ENCODE measurements at regions not wholly inside any gene's neighbourhood (a gene's known extent, or its start where the extent isn't known, plus 50 kb on each side); places are given as distances from the start of the nearest gene placed in this dataset.

DNA sequence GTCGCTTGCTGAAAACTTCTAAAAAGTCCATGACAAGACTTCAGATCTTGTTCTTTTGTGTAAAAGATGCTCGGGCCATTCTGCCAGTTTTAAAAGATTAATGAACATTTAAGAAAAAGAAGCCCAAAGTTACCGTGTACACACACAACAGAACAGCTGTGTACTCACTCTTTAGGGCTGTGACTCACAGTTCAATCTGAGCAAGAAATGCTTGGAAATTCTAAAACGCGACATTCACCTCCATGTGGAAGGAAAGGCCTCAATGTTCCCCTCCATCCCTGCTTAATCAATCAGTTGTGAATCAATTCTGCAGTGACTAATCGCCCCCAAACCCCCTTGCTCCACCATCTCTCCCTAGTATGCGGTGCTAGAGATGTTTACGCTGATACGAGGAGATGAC lies 609.9 kb upstream of the SALL1 start:
- TF ChIP-seq POLR2AphosphoS5 (IDR thresholded peaks at IDR 0.05) = no peak
- TF ChIP-seq EP300 (IDR thresholded peaks at IDR 0.05) = no peak
- TF ChIP-seq, protein P1, sequence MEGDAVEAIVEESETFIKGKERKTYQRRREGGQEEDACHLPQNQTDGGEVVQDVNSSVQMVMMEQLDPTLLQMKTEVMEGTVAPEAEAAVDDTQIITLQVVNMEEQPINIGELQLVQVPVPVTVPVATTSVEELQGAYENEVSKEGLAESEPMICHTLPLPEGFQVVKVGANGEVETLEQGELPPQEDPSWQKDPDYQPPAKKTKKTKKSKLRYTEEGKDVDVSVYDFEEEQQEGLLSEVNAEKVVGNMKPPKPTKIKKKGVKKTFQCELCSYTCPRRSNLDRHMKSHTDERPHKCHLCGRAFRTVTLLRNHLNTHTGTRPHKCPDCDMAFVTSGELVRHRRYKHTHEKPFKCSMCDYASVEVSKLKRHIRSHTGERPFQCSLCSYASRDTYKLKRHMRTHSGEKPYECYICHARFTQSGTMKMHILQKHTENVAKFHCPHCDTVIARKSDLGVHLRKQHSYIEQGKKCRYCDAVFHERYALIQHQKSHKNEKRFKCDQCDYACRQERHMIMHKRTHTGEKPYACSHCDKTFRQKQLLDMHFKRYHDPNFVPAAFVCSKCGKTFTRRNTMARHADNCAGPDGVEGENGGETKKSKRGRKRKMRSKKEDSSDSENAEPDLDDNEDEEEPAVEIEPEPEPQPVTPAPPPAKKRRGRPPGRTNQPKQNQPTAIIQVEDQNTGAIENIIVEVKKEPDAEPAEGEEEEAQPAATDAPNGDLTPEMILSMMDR (IDR thresholded peaks at IDR 0.05) = no peak
- TF ChIP-seq POLR2A (IDR thresholded peaks at IDR 0.05; ENCODE audit: low read depth) = no peak
- peak; percentile 39 for DNase-seq (ENCODE audit: extremely low spot score)
- 64% methylated on average over 9 of the region's 9 CpGs for WGBS
- intact Hi-C loops (cut with DNase I) = no loop called here
- H3K36me3 ChIP-seq = no peaks in the 10 kb centered on the region
- H3K4me1 ChIP-seq = peaks cover 0 to 17% (median 14%) of the 10 kb centered on the region in 4 donors
- H3K27me3 ChIP-seq = peaks cover 0 to 10% (median 0%) of the 10 kb centered on the region in 4 donors
- H3K9me3 ChIP-seq = no peaks in the 10 kb centered on the region
- no peak overlapping the region for H3K4me3 ChIP-seq
- H3K27ac ChIP-seq (replicated peaks in 1 of 4) = no peak overlapping the region

DNA sequence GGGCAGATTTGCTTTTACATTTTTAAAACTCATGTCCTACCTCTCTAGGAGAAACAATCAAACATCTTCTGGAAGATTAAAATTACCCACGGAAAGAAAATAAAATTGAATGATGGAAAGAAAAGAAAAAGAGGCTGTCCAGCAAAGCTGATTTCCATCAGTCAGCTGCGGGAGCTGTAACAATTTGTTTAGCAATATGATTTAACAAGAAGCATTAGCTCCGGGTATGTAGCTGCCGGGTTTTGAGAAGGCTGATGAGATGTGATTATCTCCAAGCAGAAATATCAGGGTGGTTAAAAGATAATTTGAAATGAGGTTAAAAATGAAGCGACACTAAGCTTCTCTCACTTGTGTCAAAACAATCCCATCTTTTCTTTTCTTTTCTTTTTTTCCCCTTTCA lies 608.9 kb upstream of the SALL1 start:
- TF ChIP-seq EP300 (IDR thresholded peaks at IDR 0.05) (no peak), POLR2A (IDR thresholded peaks at IDR 0.05; ENCODE audit: low read depth) (no peak), POLR2AphosphoS5 (IDR thresholded peaks at IDR 0.05) (no peak)
- TF ChIP-seq, protein P1 (IDR thresholded peaks at IDR 0.05) = no peak
- no peak for DNase-seq (ENCODE audit: extremely low spot score)
- Histone ChIP-seq H3K9me3 (no peaks in the 10 kb centered on the region), H3K27me3 (peaks cover 0 to 14% (median 0%) of the 10 kb centered on the region in 4 donors), H3K36me3 (no peaks in the 10 kb centered on the region), H3K27ac (replicated peaks in 1 of 4) (no peak overlapping the region), H3K4me3 (no peak overlapping the region), H3K4me1 (peaks cover 0 to 17% (median 14%) of the 10 kb centered on the region in 4 donors)
- WGBS = 53% methylated on average over 5 of the region's 5 CpGs
- intact Hi-C loops (cut with DNase I) = no loop called here

DNA sequence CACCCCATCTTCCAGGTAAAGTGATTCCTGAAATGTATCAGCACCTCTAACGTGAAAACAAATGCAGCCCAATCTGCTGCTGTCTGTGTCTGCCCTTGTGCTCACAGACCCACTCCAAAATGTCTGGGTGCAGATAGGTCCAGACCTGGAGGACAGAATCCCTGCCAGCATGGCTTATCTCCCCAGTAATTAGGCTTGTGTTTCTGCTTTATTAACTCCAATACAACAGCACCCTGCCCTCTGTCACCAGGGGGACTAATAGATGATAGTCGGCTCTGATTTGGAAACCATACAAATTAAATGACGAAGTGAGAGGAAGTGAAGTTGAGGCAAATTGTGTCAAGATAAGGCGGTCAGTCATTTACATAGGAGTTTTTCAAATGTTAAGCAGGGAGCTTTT lies 608.3 kb upstream of the SALL1 start:
- Histone ChIP-seq H3K9me3 (no peaks in the 10 kb centered on the region), H3K27ac (replicated peaks in 1 of 4) (no peak overlapping the region), H3K27me3 (peaks cover 0 to 21% (median 0%) of the 10 kb centered on the region in 4 donors), H3K36me3 (no peaks in the 10 kb centered on the region), H3K4me3 (no peak overlapping the region), H3K4me1 (peaks cover 0 to 17% (median 14%) of the 10 kb centered on the region in 4 donors)
- intact Hi-C loops (cut with DNase I) = no loop called here
- peak; percentile 83 for DNase-seq (ENCODE audit: extremely low spot score)
- 50% methylated on average over 4 of the region's 4 CpGs for WGBS
- no peak for TF ChIP-seq EP300 (IDR thresholded peaks at IDR 0.05)
- TF ChIP-seq POLR2AphosphoS5 (IDR thresholded peaks at IDR 0.05) = no peak
- TF ChIP-seq, protein P1 (IDR thresholded peaks at IDR 0.05) = no peak
- no peak for TF ChIP-seq POLR2A (IDR thresholded peaks at IDR 0.05; ENCODE audit: low read depth)

DNA sequence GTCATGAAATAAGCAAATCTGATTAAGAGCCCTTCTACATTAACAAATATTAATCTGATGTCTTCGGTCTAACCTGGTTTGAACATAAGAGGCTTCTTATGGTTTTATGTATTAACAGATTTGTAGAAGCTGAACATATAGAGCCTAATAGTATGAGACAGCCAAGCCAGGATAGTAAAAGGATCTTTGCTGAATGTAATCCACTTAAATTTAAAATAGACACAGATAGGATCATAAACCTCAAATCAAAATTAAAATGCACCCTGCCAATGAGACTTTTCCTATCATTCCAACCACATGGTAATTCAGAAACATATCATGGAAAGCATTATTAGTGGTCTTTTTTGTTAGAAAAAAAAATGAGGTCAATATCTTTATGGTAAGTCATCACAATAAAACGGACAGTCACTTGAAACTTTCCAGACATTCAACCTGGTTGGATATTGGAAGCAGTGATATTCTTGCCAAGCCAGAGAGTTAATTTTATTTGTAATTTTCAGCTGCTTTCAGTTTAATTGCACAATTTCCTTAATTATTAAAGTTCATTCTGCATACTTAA lies 606.9 kb upstream of the SALL1 start:
- intact Hi-C loops (cut with DNase I) = no loop called here
- TF ChIP-seq EP300 (IDR thresholded peaks at IDR 0.05) (no peak), POLR2A (IDR thresholded peaks at IDR 0.05; ENCODE audit: low read depth) (no peak), POLR2AphosphoS5 (IDR thresholded peaks at IDR 0.05) (no peak)
- TF ChIP-seq, protein P1 (IDR thresholded peaks at IDR 0.05) = no peak
- WGBS = 82% methylated on average over 2 of the region's 2 CpGs
- Histone ChIP-seq H3K36me3 (no peaks in the 10 kb centered on the region), H3K27me3 (peaks cover 0 to 21% (median 0%) of the 10 kb centered on the region in 4 donors), H3K9me3 (no peaks in the 10 kb centered on the region), H3K4me1 (peaks cover 0 to 17% (median 14%) of the 10 kb centered on the region in 4 donors), H3K4me3 (no peak overlapping the region), H3K27ac (replicated peaks in 1 of 4) (no peak overlapping the region)
- DNase-seq (ENCODE audit: extremely low spot score) = no peak

DNA sequence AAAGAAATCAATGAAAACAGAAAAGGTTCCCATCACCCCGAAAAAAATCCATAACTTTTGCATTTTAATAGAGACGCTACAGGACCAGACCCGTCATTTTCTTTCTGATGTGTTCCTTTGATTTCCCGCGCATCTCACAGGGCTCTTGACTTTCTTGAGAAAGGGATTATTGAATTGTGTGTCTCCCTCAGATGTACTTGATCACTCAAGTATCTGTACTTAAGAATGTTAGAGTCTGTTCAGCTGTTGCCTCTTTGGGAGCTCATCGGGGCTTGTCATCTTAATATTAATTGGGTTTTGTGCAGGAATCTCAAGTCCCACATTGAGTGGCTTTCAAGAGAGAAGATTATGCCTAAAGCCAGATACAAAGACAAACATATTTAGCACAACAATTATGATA lies 606.4 kb upstream of the SALL1 start:
- WGBS = 86% methylated on average over 6 of the region's 6 CpGs
- intact Hi-C loops (cut with DNase I) = no loop called here
- Histone ChIP-seq H3K27me3 (peaks cover 0 to 21% (median 0%) of the 10 kb centered on the region in 4 donors), H3K36me3 (no peaks in the 10 kb centered on the region), H3K4me3 (no peak overlapping the region), H3K27ac (replicated peaks in 1 of 4) (no peak overlapping the region), H3K4me1 (peaks cover 0 to 16% (median 13%) of the 10 kb centered on the region in 4 donors), H3K9me3 (no peaks in the 10 kb centered on the region)
- TF ChIP-seq POLR2A (IDR thresholded peaks at IDR 0.05; ENCODE audit: low read depth) = no peak
- no peak for TF ChIP-seq POLR2AphosphoS5 (IDR thresholded peaks at IDR 0.05)
- TF ChIP-seq, protein P1 (IDR thresholded peaks at IDR 0.05) = no peak
- TF ChIP-seq EP300 (IDR thresholded peaks at IDR 0.05) = no peak
- DNase-seq (ENCODE audit: extremely low spot score) = peak; percentile 7
